ENCODE measurements at regions not wholly inside any gene's neighbourhood (a gene's known extent, or its start where the extent isn't known, plus 50 kb on each side); places are given as distances from the start of the nearest gene placed in this dataset.

- no peaks in the 10 kb centered on the region for H3K27me3 ChIP-seq (replicated peaks; ENCODE audit: control insufficient read depth, insufficient read depth, low read length)
- TF ChIP-seq, protein P1, sequence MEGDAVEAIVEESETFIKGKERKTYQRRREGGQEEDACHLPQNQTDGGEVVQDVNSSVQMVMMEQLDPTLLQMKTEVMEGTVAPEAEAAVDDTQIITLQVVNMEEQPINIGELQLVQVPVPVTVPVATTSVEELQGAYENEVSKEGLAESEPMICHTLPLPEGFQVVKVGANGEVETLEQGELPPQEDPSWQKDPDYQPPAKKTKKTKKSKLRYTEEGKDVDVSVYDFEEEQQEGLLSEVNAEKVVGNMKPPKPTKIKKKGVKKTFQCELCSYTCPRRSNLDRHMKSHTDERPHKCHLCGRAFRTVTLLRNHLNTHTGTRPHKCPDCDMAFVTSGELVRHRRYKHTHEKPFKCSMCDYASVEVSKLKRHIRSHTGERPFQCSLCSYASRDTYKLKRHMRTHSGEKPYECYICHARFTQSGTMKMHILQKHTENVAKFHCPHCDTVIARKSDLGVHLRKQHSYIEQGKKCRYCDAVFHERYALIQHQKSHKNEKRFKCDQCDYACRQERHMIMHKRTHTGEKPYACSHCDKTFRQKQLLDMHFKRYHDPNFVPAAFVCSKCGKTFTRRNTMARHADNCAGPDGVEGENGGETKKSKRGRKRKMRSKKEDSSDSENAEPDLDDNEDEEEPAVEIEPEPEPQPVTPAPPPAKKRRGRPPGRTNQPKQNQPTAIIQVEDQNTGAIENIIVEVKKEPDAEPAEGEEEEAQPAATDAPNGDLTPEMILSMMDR (IDR thresholded peaks at IDR 0.05; ENCODE audit: insufficient read depth in 1 of 2, low read depth in 1 of 2, low read length in 1 of 2, severe bottlenecking in 1 of 2, unreplicated experiment in 1 of 2): no peak
- H3K9me3 ChIP-seq: no peaks in the 10 kb centered on the region
- CTCF ChIA-PET: no interaction called here
- H3K4me1 ChIP-seq: no peaks in the 10 kb centered on the region
- Mint-ChIP-seq H3K4me1 (ENCODE audit: low read depth, unreplicated experiment) (no peaks in the 10 kb centered on the region), H3K27ac (ENCODE audit: unreplicated experiment) (no peak overlapping the region), H3K27me3 (ENCODE audit: insufficient read depth, unreplicated experiment) (no peaks in the 10 kb centered on the region), H3K36me3 (ENCODE audit: insufficient read depth, unreplicated experiment) (peaks cover 4% of the 10 kb centered on the region), H3K4me3 (ENCODE audit: unreplicated experiment) (no peak overlapping the region), H3K9me3 (ENCODE audit: unreplicated experiment) (no peaks in the 10 kb centered on the region)
- H3K4me3 ChIP-seq (ENCODE audit: low read depth, low read length): no peak overlapping the region
- BruUV-seq (replicated peaks): no TSS peak
- intact Hi-C loops (cut with micrococcal nuclease; ENCODE audit: unreplicated experiment): no loop called here
- H3K36me3 ChIP-seq (ENCODE audit: control insufficient read depth, insufficient read depth, low read length): no peaks in the 10 kb centered on the region
- POLR2A ChIA-PET: no interaction called here
- no peak for DNase-seq
Observed at GRCh38 chr22:42328130-42328783, 57.8 kb upstream of the TCF20 start.

DNA sequence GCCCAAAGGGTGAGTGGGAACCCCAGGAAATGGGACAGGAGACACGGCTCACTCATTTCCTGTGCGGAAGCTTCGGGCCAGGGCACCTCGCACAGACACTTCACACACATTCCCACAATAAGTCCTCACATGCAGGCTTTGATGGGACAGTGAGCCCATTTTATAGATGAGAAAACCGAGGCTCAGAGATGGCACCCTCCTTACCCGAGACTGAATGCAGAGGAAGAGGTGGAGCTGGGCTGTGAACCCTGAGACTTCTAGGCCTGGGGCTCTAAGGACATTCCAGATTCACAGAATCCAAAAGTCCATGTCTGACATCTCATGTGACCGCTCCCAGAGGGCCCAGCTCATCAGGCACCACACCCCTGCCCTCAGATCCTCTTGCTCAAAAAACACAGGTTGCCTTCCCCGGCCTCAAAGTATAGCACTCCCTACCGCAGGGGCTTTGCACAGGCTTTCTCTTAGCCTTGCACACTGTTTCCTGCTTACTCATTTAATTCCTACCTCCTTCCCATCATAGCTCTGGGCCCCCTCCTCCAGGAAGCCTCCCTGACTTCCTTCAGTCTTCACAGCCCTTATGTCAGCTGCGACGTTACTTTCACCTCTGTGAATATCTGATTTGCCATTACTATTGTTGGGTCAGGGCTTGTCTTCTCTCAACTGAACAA is 57.1 kb upstream of the TCF20 start:
- H3K4me3 Mint-ChIP-seq (ENCODE audit: unreplicated experiment): no peak overlapping the region
- Histone ChIP-seq H3K4me3 (ENCODE audit: low read depth, low read length) (no peak overlapping the region), H3K4me1 (no peaks in the 10 kb centered on the region), H3K9me3 (no peaks in the 10 kb centered on the region), H3K27me3 (replicated peaks; ENCODE audit: control insufficient read depth, insufficient read depth, low read length) (no peaks in the 10 kb centered on the region), H3K36me3 (ENCODE audit: control insufficient read depth, insufficient read depth, low read length) (no peaks in the 10 kb centered on the region)
- H3K36me3 Mint-ChIP-seq (ENCODE audit: insufficient read depth, unreplicated experiment): peaks cover 4% of the 10 kb centered on the region
- TF ChIP-seq, protein P1 (IDR thresholded peaks at IDR 0.05; ENCODE audit: insufficient read depth in 1 of 2, low read depth in 1 of 2, low read length in 1 of 2, severe bottlenecking in 1 of 2, unreplicated experiment in 1 of 2): no peak
- no TSS peak for BruUV-seq (replicated peaks)
- ChIA-PET POLR2A (no interaction called here), CTCF (interaction anchor here (1.2 kb wide), 1 partner anchor 116 kb away, joined by 3 read pairs; no protein-coding TSS in a partner anchor)
- H3K27me3 Mint-ChIP-seq (ENCODE audit: insufficient read depth, unreplicated experiment): no peaks in the 10 kb centered on the region
- H3K27ac Mint-ChIP-seq (ENCODE audit: unreplicated experiment): no peak overlapping the region
- no peak for DNase-seq
- intact Hi-C loops (cut with micrococcal nuclease; ENCODE audit: unreplicated experiment): no loop called here
- peaks cover under 1% of the 10 kb centered on the region for H3K4me1 Mint-ChIP-seq (ENCODE audit: low read depth, unreplicated experiment)
- no peaks in the 10 kb centered on the region for H3K9me3 Mint-ChIP-seq (ENCODE audit: unreplicated experiment)

GRCh38 chr22:42326801-42327200 is 56.3 kb upstream of the TCF20 start:
- Mint-ChIP-seq H3K27me3 (ENCODE audit: insufficient read depth, unreplicated experiment) (no peaks in the 10 kb centered on the region), H3K36me3 (ENCODE audit: insufficient read depth, unreplicated experiment) (peaks cover 4% of the 10 kb centered on the region), H3K9me3 (ENCODE audit: unreplicated experiment) (no peaks in the 10 kb centered on the region), H3K27ac (ENCODE audit: unreplicated experiment) (no peak overlapping the region), H3K4me3 (ENCODE audit: unreplicated experiment) (no peak overlapping the region), H3K4me1 (ENCODE audit: low read depth, unreplicated experiment) (peaks cover 7% of the 10 kb centered on the region)
- CTCF ChIA-PET: interaction anchor here (1.2 kb wide), 1 partner anchor 117 kb away, joined by 3 read pairs; no protein-coding TSS in a partner anchor
- Histone ChIP-seq H3K4me1 (no peaks in the 10 kb centered on the region), H3K4me3 (ENCODE audit: low read depth, low read length) (no peak overlapping the region), H3K36me3 (ENCODE audit: control insufficient read depth, insufficient read depth, low read length) (no peaks in the 10 kb centered on the region; the same call in 1 of the 2 replicates), H3K9me3 (no peaks in the 10 kb centered on the region), H3K27me3 (replicated peaks; ENCODE audit: control insufficient read depth, insufficient read depth, low read length) (no peaks in the 10 kb centered on the region)
- DNase-seq: no peak
- POLR2A ChIA-PET: no interaction called here
- TF ChIP-seq, protein P1 (IDR thresholded peaks at IDR 0.05; ENCODE audit: insufficient read depth in 1 of 2, low read depth in 1 of 2, low read length in 1 of 2, severe bottlenecking in 1 of 2, unreplicated experiment in 1 of 2): no peak
- intact Hi-C loops (cut with micrococcal nuclease; ENCODE audit: unreplicated experiment): no loop called here
- BruUV-seq (replicated peaks): no TSS peak
